IMR-90 (cell line): ENCODE measurements at regions not wholly inside any gene's neighbourhood (a gene's known extent, or its start where the extent isn't known, plus 50 kb on each side); places are given as distances from the start of the nearest gene placed in this dataset.

ENCODE experiments used
- ATAC-seq: fragments of 200-7000 bp; cut with Tn5 transposase; 2 replicates; pipeline ENCODE4 v1.9.1; 2020; ENCODE audit warnings: low read depth, mild to moderate bottlenecking, moderate library complexity
- BruUV-seq: library from RNA; stranded (reverse); fragments of 400-500 nt; replicated peaks from 2 replicates; lab custom pipeline; 2021; lab: Mats Ljungman, UMichigan
- CTCF ChIA-PET: fragments of 300-600 bp; formaldehyde crosslinking; extraction: SDS; loops from one replicate; lab custom pipeline; 2021; ENCODE audit warnings: antibody characterized with exemption; lab: Yijun Ruan, JAX
- POLR2A ChIA-PET: fragments of 300-600 bp; sonication (Branson Sonifier 250); formaldehyde crosslinking; loops from one replicate; lab custom pipeline; 2022; ENCODE audit warnings: antibody characterized with exemption; ENCODE audit not compliant: unreplicated experiment; lab: Charles Lee
- DNase-seq: peaks from one replicate; pipeline ENCODE4 v3.0.0; 2013
- H2AFZ ChIP-seq: replicated peaks from 2 replicates; pipeline ENCODE3; 2013; ENCODE audit warnings: low read length, mild to moderate bottlenecking; ENCODE audit not compliant: poor library complexity
- H2AK5ac ChIP-seq: 2 replicates; pipeline ENCODE4 v1.6.1; 2013; ENCODE audit warnings: low read depth, low read length, inconsistent platforms
- H2AK9ac ChIP-seq: replicated peaks from 2 replicates; pipeline ENCODE3; 2013; ENCODE audit warnings: mild to moderate bottlenecking, low read depth, low read length, moderate library complexity; ENCODE audit not compliant: poor library complexity
- H2BK120ac ChIP-seq: 2 replicates; pipeline ENCODE4 v1.6.1; 2013; ENCODE audit warnings: low read depth, low read length, inconsistent platforms
- H2BK15ac ChIP-seq: 3 replicates; pipeline ENCODE4 v1.6.1; 2013; ENCODE audit warnings: low read depth, low read length, inconsistent platforms
- H2BK20ac ChIP-seq: 2 replicates; pipeline ENCODE4 v1.6.1; 2013; ENCODE audit warnings: low read depth, mild to moderate bottlenecking, inconsistent platforms, low read length, moderate library complexity
- H2BK5ac ChIP-seq: 2 replicates; pipeline ENCODE4 v1.6.1; 2013; ENCODE audit warnings: mild to moderate bottlenecking, low read depth, low read length, inconsistent platforms; ENCODE audit not compliant: poor library complexity, severe bottlenecking
- H3K14ac ChIP-seq: replicated peaks from 2 replicates; pipeline ENCODE4 v1.6.1; 2013; ENCODE audit warnings: low read depth, low read length, inconsistent platforms
- H3K18ac ChIP-seq: 2 replicates; pipeline ENCODE4 v1.6.1; 2013; ENCODE audit warnings: low read depth, low read length, control low read depth
- H3K23ac ChIP-seq: 2 replicates; pipeline ENCODE4 v1.6.1; 2013; ENCODE audit warnings: low read depth, low read length, inconsistent platforms
- H3K27ac ChIP-seq: 2 replicates; pipeline ENCODE4 v1.5.1; 2013; ENCODE audit warnings: mild to moderate bottlenecking, control low read depth, low read length; ENCODE audit not compliant: insufficient read depth
- H3K27me3 ChIP-seq: 2 replicates; pipeline ENCODE4 v1.6.1; 2013; ENCODE audit warnings: low read length; ENCODE audit not compliant: control insufficient read depth, insufficient read depth
- H3K36me3 ChIP-seq: 2 replicates; pipeline ENCODE4 v1.6.1; 2013; ENCODE audit warnings: low read length, mixed read lengths; ENCODE audit not compliant: control insufficient read depth, insufficient read depth
- H3K4ac ChIP-seq: 2 replicates; pipeline ENCODE4 v1.6.1; 2013; ENCODE audit warnings: low read depth, low read length, inconsistent platforms
- H3K4me1 ChIP-seq: 2 replicates; pipeline ENCODE4 v1.6.1; 2013; ENCODE audit warnings: low read length, mixed read lengths; ENCODE audit not compliant: control insufficient read depth, insufficient read depth
- H3K4me2 ChIP-seq: 2 replicates; pipeline ENCODE4 v1.6.1; 2013; ENCODE audit warnings: low read depth, mild to moderate bottlenecking, control low read depth, low read length, moderate library complexity
- H3K4me3 ChIP-seq: 2 replicates; pipeline ENCODE4 v1.5.1; 2013; ENCODE audit warnings: low read depth, mild to moderate bottlenecking, control low read depth, low read length, moderate library complexity; ENCODE audit not compliant: insufficient read depth
- H3K56ac ChIP-seq: 2 replicates; pipeline ENCODE4 v1.6.1; 2013; ENCODE audit warnings: low read length, inconsistent platforms; ENCODE audit not compliant: insufficient read depth; ENCODE audit errors: extremely low read depth
- H3K79me1 ChIP-seq, 2 experiments: 2 replicates each; pipeline ENCODE4 v1.6.1; 2013; ENCODE audit warnings: low read length in 2 of 2, inconsistent platforms in 1 of 2, low read depth in 1 of 2
- H3K9ac ChIP-seq: 2 replicates; pipeline ENCODE4 v1.6.1; 2013; ENCODE audit warnings: low read depth, low read length, control low read depth
- H3K9me1 ChIP-seq: 2 replicates; pipeline ENCODE4 v1.6.1; 2013; ENCODE audit warnings: low read length, inconsistent platforms; ENCODE audit not compliant: insufficient read depth
- H3K9me3 ChIP-seq: 2 replicates; pipeline ENCODE4 v1.6.1; 2013; ENCODE audit warnings: low read length; ENCODE audit not compliant: control insufficient read depth, insufficient read depth
- H4K20me1 ChIP-seq: 2 replicates; pipeline ENCODE4 v1.6.1; 2013; ENCODE audit warnings: low read length, inconsistent platforms; ENCODE audit not compliant: insufficient read depth
- H4K5ac ChIP-seq: 2 replicates; pipeline ENCODE4 v1.6.1; 2013; ENCODE audit warnings: mild to moderate bottlenecking, low read depth, low read length, control low read depth
- H4K8ac ChIP-seq, 2 experiments: 2 replicates each; pipeline ENCODE4 v1.6.1; 2013; ENCODE audit warnings: low read depth in 2 of 2, low read length in 2 of 2, control low read depth in 1 of 2, inconsistent platforms in 1 of 2
- H4K91ac ChIP-seq: 2 replicates; pipeline ENCODE4 v1.6.1; 2013; ENCODE audit warnings: low read depth, low read length, inconsistent platforms; ENCODE audit not compliant: insufficient read depth
- CEBPB ChIP-seq: IDR thresholded peaks from 2 replicates; pipeline ENCODE4 v1.6.1; 2012; ENCODE audit warnings: low read depth, low read length, improper control_type of control experiment
- FOS ChIP-seq: fragments of 150-350 bp; IDR thresholded peaks from 2 replicates; pipeline ENCODE4 v1.6.1; 2016; ENCODE audit warnings: low read depth, low read length
- MAFK ChIP-seq: IDR thresholded peaks from 2 replicates; pipeline ENCODE4 v1.6.1; 2012; ENCODE audit warnings: low read depth, low read length, improper control_type of control experiment
- NFE2L2 ChIP-seq: fragments of 150-350 bp; IDR thresholded peaks from 2 replicates; pipeline ENCODE4 v1.6.1; 2016; ENCODE audit warnings: low read depth, mild to moderate bottlenecking, low read length
- SMC3 ChIP-seq: fragments of 150-350 bp; IDR thresholded peaks from 2 replicates; pipeline ENCODE4 v1.6.1; 2016; ENCODE audit warnings: low read depth, mild to moderate bottlenecking, antibody characterized with exemption, low read length, moderate library complexity
- USF2 ChIP-seq: fragments of 150-350 bp; IDR thresholded peaks from 2 replicates; pipeline ENCODE4 v1.6.1; 2017; ENCODE audit warnings: mild to moderate bottlenecking, antibody characterized with exemption, low read length, low read depth
- WGBS, 2 experiments: methylation state at CpG; one replicate each; pipeline versions ENCODE4 v1.1.5 to v1.1.7; 2013; ENCODE audit warnings: missing lambda C conversion rate in 2 of 2; ENCODE audit not compliant: insufficient read length in 1 of 2; ENCODE audit errors: extremely low coverage in 2 of 2; 5-methylcytosine and 5-hydroxymethylcytosine counted together
- dilution Hi-C: fragments of 300-500 bp; cut with HindIII; formaldehyde crosslinking; loops from one replicate; pipeline ENCODE4 v1.14.3; 2018; ENCODE audit warnings: low sequenced_read_pairs; ENCODE audit not compliant: unreplicated experiment
- in situ Hi-C: fragments of 300-500 bp; cut with MboI; formaldehyde crosslinking; loops from 3 replicates; pipeline ENCODE4 v1.14.3; 2019; ENCODE audit warnings: low sequenced_read_pairs, inconsistent platforms, mixed read lengths
- intact Hi-C: fragments of 100-400 bp; cut with micrococcal nuclease; formaldehyde crosslinking; loops from 2 replicates; pipeline ENCODE4 v1.10.0; 2022

- Histone ChIP-seq H3K56ac (no peak overlapping the region), H3K4me2 (no peak overlapping the region), H3K18ac (no peak overlapping the region), H2AK5ac (no peak overlapping the region), H3K9me3 (no peaks in the 10 kb centered on the region), H3K23ac (no peak overlapping the region), H3K9me1 (no peaks in the 10 kb centered on the region; the same call in 1 of the 2 replicates), H3K36me3 (no peaks in the 10 kb centered on the region), H2AFZ (no peak overlapping the region), H3K4me1 (no peaks in the 10 kb centered on the region), H2BK15ac (no peak overlapping the region), H3K4ac (no peak overlapping the region), H4K8ac (no peak overlapping the region), H4K91ac (no peak overlapping the region), H2BK120ac (no peak overlapping the region), H4K20me1 (no peaks in the 10 kb centered on the region), H3K79me1 (no peaks in the 10 kb centered on the region), H3K27ac (no peak overlapping the region), H3K27me3 (0 out of 2 replicates have a peak, but pooled peaks cover under 1% of the 10 kb centered on the region), H3K4me3 (no peak overlapping the region), H2AK9ac (no peak overlapping the region), H4K5ac (no peak overlapping the region), H2BK5ac (no peak overlapping the region), H2BK20ac (no peak overlapping the region), H3K14ac (no peak overlapping the region), H3K9ac (no peak overlapping the region)
- no TSS peak for BruUV-seq
- POLR2A ChIA-PET = no interaction called here
- CTCF ChIA-PET = interaction anchor here (1.0 kb wide), 1 partner anchor 22 kb away, joined by 3 read pairs; no protein-coding TSS in a partner anchor
- 66% methylated on average over 4 of the region's 5 CpGs; no CpG with 5 or more reads in 1 of the 2 experiments for WGBS, 2 experiments
- DNase-seq = no peak
- no peak for TF ChIP-seq MAFK
- TF ChIP-seq USF2 = no peak
- TF ChIP-seq SMC3 = no peak
- no peak for TF ChIP-seq FOS
- no peak for TF ChIP-seq NFE2L2
- no peak for TF ChIP-seq CEBPB
- in situ Hi-C loops = no loop called here
- ATAC-seq = no peak
- intact Hi-C loops = no loop called here
- dilution Hi-C loops = no loop called here
Observed at GRCh38 chr20:40787941-40788340, 98.9 kb upstream of the MAFB start.
